Activated CD8-positive, alpha-beta T cell treated with anti-CD3 and anti-CD28 coated beads, Interleukin-2, amount 10 ng/mL, durations not matched to agents 7 days and 5 days (primary cell): ENCODE measurements at regions not wholly inside any gene's neighbourhood (a gene's known extent, or its start where the extent isn't known, plus 50 kb on each side); places are given as distances from the start of the nearest gene placed in this dataset.

Experiments
- ATAC-seq: fragments of 150-1000 bp; cut with Tn5 transposase; one replicate; pipeline ENCODE4 v1.10.0; 2021; ENCODE audit warnings: moderate library complexity
- CTCF ChIA-PET: fragments of 350-600 bp; sonication (Branson Sonifier 250); formaldehyde crosslinking; loops from one replicate; lab custom pipeline; 2021; ENCODE audit warnings: antibody characterized with exemption; lab: Charles Lee
- POLR2A ChIA-PET: fragments of 350-600 bp; sonication (Branson Sonifier 250); formaldehyde crosslinking; loops from one replicate; lab custom pipeline; 2021; ENCODE audit warnings: antibody characterized with exemption; lab: Charles Lee
- DNase-seq: peaks from one replicate; pipeline ENCODE4 v3.0.0-alpha.2; 2020
- H3K27ac Mint-ChIP-seq: one replicate; pipeline ENCODE4 v1.8.0; 2021; ENCODE audit warnings: mild to moderate bottlenecking, mixed read lengths
- H3K27me3 Mint-ChIP-seq: one replicate; pipeline ENCODE4 v1.8.0; 2021; ENCODE audit warnings: low read depth, mixed read lengths
- H3K36me3 Mint-ChIP-seq: one replicate; pipeline ENCODE4 v1.8.0; 2021; ENCODE audit warnings: low read depth, mixed read lengths
- H3K4me1 Mint-ChIP-seq: one replicate; pipeline ENCODE4 v1.8.0; 2021; ENCODE audit warnings: low read depth, mixed read lengths
- H3K4me3 Mint-ChIP-seq: one replicate; pipeline ENCODE4 v1.8.0; 2021; ENCODE audit warnings: mild to moderate bottlenecking, mixed read lengths
- H3K9me3 Mint-ChIP-seq: one replicate; pipeline ENCODE4 v1.8.0; 2022; ENCODE audit warnings: mixed read lengths; ENCODE audit not compliant: insufficient read depth

DNA sequence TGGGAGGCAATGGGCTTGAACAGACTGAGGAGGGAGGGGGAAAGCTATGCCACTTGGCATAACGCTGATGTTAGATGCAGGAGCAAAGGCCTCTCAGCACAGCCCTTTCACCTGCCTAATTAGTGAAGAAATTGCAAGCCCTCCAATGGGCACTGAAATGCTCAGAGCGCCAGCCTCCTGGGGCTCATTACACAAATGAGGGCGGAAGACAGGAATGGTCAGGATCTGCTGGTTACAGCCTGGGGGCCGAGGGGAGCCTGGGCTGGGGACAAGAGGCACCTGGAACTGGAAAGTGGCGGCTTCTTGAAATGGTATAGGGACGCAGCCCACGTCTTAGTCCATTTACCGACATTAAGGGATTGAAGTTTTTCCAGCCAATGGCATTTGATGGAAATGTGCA lies 50.2 kb upstream of the PLET1 start:
- POLR2A ChIA-PET, result no interaction called here
- Mint-ChIP-seq H3K27ac (no peak overlapping the region), H3K27me3 (peaks cover 2% of the 10 kb centered on the region), H3K4me1 (no peaks in the 10 kb centered on the region), H3K36me3 (no peaks in the 10 kb centered on the region), H3K4me3 (no peak overlapping the region), H3K9me3 (no peaks in the 10 kb centered on the region)
- CTCF ChIA-PET, result interaction anchor here (1.1 kb wide), 1 partner anchor 10 kb away, joined by 4 read pairs; no protein-coding TSS in a partner anchor
- DNase-seq (no peak), ATAC-seq (no peak)

- ChIA-PET POLR2A (no interaction called here), CTCF (no interaction called here)
- Mint-ChIP-seq H3K4me1 (no peaks in the 10 kb centered on the region), H3K4me3 (no peak overlapping the region), H3K36me3 (no peaks in the 10 kb centered on the region), H3K9me3 (no peaks in the 10 kb centered on the region), H3K27ac (no peak overlapping the region), H3K27me3 (peaks cover 4% of the 10 kb centered on the region)
- DNase-seq, result no peak
- ATAC-seq, result no peak
These were observed 54.5 kb upstream of the PLET1 start for GRCh38 chr11:112315057-112315720.

GRCh38 chr11:112315861-112316739 lies 55.4 kb upstream of the PLET1 start:
- ChIA-PET POLR2A (no interaction called here), CTCF (no interaction called here)
- Mint-ChIP-seq H3K27ac (no peak overlapping the region), H3K9me3 (no peaks in the 10 kb centered on the region), H3K27me3 (peaks cover 4% of the 10 kb centered on the region), H3K4me1 (no peaks in the 10 kb centered on the region), H3K4me3 (no peak overlapping the region), H3K36me3 (no peaks in the 10 kb centered on the region)
- DNase-seq (no peak), ATAC-seq (no peak)

DNA sequence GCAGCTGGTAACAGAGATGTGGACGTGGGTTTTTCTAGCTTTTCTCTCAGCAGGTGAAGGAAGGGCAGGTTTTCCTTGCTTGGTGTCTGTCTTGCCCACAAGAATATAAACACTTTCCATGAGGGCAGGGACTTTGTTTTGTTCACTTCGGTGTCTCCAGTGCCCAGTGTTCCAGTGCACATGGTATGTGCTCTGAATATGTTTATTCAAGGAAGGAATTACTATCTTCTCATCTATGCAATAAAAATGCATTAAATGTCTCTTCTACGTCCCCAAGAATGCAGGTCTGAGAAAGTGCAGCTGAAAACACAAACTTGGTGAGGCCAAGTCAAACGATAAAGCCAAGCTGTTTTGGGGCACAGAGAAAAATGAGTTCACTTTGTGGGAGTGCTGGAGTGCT lies 56.3 kb upstream of the PLET1 start:
- H3K9me3 Mint-ChIP-seq, result no peaks in the 10 kb centered on the region
- POLR2A ChIA-PET, result no interaction called here
- CTCF ChIA-PET, result no interaction called here
- H3K36me3 Mint-ChIP-seq, result no peaks in the 10 kb centered on the region
- ATAC-seq (no peak), DNase-seq (no peak)
- H3K4me3 Mint-ChIP-seq, result no peak overlapping the region
- H3K27ac Mint-ChIP-seq, result no peak overlapping the region
- peaks cover 8% of the 10 kb centered on the region for H3K4me1 Mint-ChIP-seq
- H3K27me3 Mint-ChIP-seq, result peaks cover 4% of the 10 kb centered on the region

GRCh38 chr11:112318184-112318591 lies 57.5 kb upstream of the PLET1 start:
- H3K4me1 Mint-ChIP-seq, result peaks cover 13% of the 10 kb centered on the region
- peaks cover 3% of the 10 kb centered on the region for H3K27me3 Mint-ChIP-seq
- no peak overlapping the region for H3K27ac Mint-ChIP-seq
- ChIA-PET CTCF (interaction anchor here (1.7 kb wide), 1 partner anchor 38 kb away, joined by 3 read pairs; no protein-coding TSS in a partner anchor), POLR2A (no interaction called here)
- ATAC-seq (no peak), DNase-seq (no peak)
- H3K4me3 Mint-ChIP-seq, result no peak overlapping the region
- no peaks in the 10 kb centered on the region for H3K36me3 Mint-ChIP-seq
- no peaks in the 10 kb centered on the region for H3K9me3 Mint-ChIP-seq

DNA sequence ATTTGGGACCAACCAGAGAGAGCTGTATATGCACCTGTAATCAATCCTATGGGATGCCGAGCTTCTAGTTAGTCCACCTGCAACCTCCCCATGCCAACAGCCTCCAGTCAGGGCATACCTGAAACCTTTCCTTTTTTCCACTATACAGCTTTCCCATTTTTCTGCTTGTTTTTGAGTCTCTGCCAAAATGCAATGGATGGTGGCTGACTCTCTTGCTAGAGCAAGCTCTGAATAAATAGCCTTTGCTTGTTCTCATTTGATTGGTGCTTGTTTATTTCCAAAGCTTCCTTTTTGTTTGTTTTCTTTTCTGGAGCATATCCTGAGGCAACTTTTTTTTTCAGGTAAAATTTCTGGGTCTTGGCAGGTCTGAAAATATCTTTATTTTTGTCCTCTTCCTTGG lies 58.0 kb upstream of the PLET1 start:
- H3K4me3 Mint-ChIP-seq, result no peak overlapping the region
- ATAC-seq (no peak), DNase-seq (no peak)
- no peak overlapping the region for H3K27ac Mint-ChIP-seq
- CTCF ChIA-PET, result interaction anchor here (1.7 kb wide), 1 partner anchor 38 kb away, joined by 3 read pairs; no protein-coding TSS in a partner anchor
- POLR2A ChIA-PET, result no interaction called here
- H3K27me3 Mint-ChIP-seq, result peaks cover 2% of the 10 kb centered on the region
- no peaks in the 10 kb centered on the region for H3K9me3 Mint-ChIP-seq
- no peaks in the 10 kb centered on the region for H3K36me3 Mint-ChIP-seq
- peaks cover 13% of the 10 kb centered on the region for H3K4me1 Mint-ChIP-seq

DNA sequence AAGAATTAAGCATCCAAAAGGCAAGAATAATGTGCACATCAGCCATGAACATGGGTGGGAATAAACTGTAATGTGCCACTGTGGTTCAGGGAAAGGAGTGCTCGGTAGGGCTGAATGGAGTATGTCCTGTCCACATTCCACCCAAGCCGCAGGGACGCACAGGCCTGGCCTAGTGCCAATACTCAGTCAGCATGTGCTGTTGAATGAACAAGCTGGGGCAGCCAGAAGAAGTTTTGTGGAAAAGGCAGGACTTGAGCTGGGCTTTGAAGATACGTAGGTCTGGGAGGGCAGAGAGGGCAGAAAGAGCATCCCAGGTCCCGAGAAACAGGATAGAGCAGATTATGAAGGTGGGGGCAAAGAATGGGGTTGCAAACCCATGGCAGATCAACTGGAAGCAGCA lies 60.0 kb upstream of the PLET1 start:
- Mint-ChIP-seq H3K4me1 (peaks cover 13% of the 10 kb centered on the region), H3K4me3 (no peak overlapping the region), H3K27ac (no peak overlapping the region), H3K9me3 (no peaks in the 10 kb centered on the region), H3K27me3 (peaks cover 2% of the 10 kb centered on the region), H3K36me3 (no peaks in the 10 kb centered on the region)
- POLR2A ChIA-PET, result no interaction called here
- DNase-seq (no peak), ATAC-seq (no peak)
- CTCF ChIA-PET, result interaction anchor here (1.7 kb wide), 1 partner anchor 10 kb away, joined by 4 read pairs; no protein-coding TSS in a partner anchor

DNA sequence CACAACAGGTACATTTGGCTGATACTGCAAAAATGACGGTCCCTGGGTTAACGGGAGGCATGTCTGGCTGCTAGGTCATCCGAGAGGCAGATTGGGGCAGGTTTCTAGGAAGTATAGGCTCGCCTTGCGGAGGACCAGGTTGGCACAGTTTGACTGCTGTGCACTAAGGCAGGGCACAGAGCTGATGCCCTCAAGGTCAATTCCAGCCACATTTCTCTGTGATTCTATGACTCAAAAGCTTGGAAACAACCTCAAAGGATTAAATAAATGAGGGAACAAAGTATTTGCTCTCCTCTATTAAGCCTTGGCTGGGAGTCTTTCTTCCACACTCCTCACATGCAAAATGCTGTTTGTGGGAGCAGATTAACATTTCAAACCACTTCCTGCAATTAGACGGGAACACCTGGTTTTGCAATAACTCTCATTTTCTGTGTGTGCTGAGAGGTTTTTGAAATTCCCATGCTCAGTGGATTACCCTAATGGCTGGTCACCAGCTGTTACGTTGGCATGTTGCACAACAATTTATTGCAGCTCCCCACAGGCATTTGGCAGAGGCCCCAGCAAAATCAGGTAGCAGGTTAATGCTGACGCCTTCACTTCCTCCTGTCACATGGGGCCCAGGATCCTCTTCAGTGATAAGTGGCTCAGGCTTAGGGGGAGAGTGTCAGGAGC lies 61.0 kb upstream of the PLET1 start:
- Mint-ChIP-seq H3K4me1 (peaks cover 13% of the 10 kb centered on the region), H3K9me3 (no peaks in the 10 kb centered on the region), H3K4me3 (no peak overlapping the region), H3K27me3 (peaks cover 2% of the 10 kb centered on the region), H3K27ac (no peak overlapping the region), H3K36me3 (no peaks in the 10 kb centered on the region)
- ATAC-seq (no peak), DNase-seq (no peak)
- POLR2A ChIA-PET, result no interaction called here
- CTCF ChIA-PET, result interaction anchor here (1.7 kb wide), 1 partner anchor 11 kb away, joined by 4 read pairs; no protein-coding TSS in a partner anchor

DNA sequence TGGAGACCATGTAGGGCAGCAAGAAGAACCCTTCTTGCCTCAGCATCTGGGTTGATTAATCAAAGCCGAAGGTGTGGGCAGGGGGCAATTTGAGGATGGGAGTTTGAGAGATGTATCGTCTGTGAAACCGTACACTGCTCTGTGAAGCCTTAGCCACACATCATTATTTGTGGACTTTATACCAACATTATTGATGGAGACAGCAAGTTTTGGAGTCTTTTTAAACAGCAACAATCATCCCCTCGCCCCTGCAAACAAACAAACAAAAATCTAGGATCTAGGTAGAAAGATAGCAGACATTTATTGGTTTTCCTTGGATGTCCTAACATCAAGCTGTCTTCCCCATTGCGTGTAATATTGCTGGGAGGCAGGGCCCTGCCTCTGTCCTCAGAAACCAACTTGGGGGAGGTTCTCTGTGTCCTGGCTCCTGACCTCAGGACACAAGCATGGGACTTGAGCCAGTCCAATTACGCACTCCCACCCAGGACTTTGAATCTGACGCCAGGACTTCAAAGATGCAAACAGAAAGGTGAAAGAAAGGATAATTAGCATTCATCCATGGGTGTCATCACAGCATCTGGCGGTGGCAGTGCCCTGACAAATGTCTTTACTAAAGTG lies 61.6 kb upstream of the PLET1 start:
- no peaks in the 10 kb centered on the region for H3K36me3 Mint-ChIP-seq
- ChIA-PET POLR2A (no interaction called here), CTCF (no interaction called here)
- no peak overlapping the region for H3K4me3 Mint-ChIP-seq
- H3K9me3 Mint-ChIP-seq, result no peaks in the 10 kb centered on the region
- ATAC-seq (no peak), DNase-seq (no peak)
- H3K27ac Mint-ChIP-seq, result no peak overlapping the region
- H3K27me3 Mint-ChIP-seq, result no peaks in the 10 kb centered on the region
- H3K4me1 Mint-ChIP-seq, result peaks cover 13% of the 10 kb centered on the region

- DNase-seq (no peak), ATAC-seq (no peak)
- Mint-ChIP-seq H3K4me3 (no peak overlapping the region), H3K4me1 (no peaks in the 10 kb centered on the region), H3K27me3 (no peaks in the 10 kb centered on the region), H3K36me3 (no peaks in the 10 kb centered on the region), H3K27ac (no peak overlapping the region), H3K9me3 (no peaks in the 10 kb centered on the region)
- ChIA-PET POLR2A (no interaction called here), CTCF (no interaction called here)
These were observed 73.7 kb upstream of the PLET1 start for GRCh38 chr11:112334381-112334780.

GRCh38 chr11:112336356-112336886 lies 75.8 kb upstream of the PLET1 start:
- no peaks in the 10 kb centered on the region for H3K27me3 Mint-ChIP-seq
- no peak overlapping the region for H3K27ac Mint-ChIP-seq
- ATAC-seq (no peak), DNase-seq (no peak)
- H3K4me1 Mint-ChIP-seq, result no peaks in the 10 kb centered on the region
- H3K36me3 Mint-ChIP-seq, result no peaks in the 10 kb centered on the region
- POLR2A ChIA-PET, result no interaction called here
- no peak overlapping the region for H3K4me3 Mint-ChIP-seq
- CTCF ChIA-PET, result no interaction called here
- H3K9me3 Mint-ChIP-seq, result no peaks in the 10 kb centered on the region
